AG20443 (cell line): ENCODE measurements at regions not wholly inside any gene's neighbourhood (a gene's known extent, or its start where the extent isn't known, plus 50 kb on each side); places are given as distances from the start of the nearest gene placed in this dataset.
"Not testable (repeated sequence)": the region's sequence is repeated elsewhere in the genome, so short reads cannot be mapped to it uniquely, and the experiment has no call there.

Experiments
- DNase-seq: peaks from one replicate; pipeline ENCODE4 v3.0.0; 2012; ENCODE audit warnings: low spot score, mixed read lengths

DNA sequence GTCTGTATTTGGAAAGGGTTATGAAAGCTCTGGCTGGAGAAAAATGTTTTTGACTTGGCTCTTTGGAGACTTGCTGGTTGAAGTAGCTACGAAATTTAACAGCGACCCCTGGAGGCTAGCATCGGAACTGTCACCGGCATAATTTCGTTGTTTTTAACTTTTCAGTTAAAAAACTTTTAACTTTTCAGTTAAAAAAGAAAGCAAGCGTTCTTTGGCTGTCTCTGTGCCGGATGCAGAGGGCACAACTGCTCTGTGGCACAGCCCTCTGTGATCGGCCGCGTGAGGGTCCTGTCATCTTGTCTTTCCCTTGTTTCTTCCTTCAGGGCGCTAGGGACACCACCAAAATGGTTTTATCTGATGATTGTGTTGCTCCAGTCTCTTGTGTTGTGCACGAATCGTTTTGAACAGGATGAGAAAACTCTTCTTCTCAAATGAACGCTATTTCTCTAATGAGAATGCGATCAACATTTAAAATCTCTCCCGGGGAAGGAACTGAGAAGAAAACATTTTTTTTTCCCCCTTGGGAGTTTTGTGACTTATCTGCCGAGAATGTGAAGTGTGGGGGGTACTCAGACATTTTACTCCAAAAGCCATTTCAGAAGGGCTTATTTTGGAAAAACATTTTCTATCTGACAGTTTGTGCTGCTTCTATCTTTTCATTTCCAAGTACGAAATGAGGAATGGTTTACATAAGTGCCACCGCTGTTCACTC lies 57.1 kb downstream of the ADCYAP1 start:
- DNase-seq = peak; percentile 62

DNA sequence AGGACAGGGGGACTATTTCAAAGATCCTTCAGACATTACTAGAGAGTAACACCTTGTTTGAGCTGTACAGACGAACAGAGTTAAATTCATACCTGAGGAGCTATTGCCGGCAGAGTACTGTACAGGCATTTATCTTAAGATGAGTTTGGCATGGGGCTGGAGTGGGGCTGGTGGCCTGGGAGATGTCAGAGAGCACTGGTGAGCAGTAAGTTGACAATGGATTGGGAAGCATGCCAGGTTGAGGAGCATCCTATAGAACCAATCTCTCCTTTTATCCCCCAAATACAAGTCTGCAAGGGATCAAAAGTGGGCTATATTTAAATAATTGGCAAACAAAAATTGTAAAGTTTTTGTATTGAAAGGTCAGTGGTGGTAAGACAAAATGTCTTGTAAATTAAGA lies 58.6 kb downstream of the ADCYAP1 start:
- DNase-seq = no peak

DNA sequence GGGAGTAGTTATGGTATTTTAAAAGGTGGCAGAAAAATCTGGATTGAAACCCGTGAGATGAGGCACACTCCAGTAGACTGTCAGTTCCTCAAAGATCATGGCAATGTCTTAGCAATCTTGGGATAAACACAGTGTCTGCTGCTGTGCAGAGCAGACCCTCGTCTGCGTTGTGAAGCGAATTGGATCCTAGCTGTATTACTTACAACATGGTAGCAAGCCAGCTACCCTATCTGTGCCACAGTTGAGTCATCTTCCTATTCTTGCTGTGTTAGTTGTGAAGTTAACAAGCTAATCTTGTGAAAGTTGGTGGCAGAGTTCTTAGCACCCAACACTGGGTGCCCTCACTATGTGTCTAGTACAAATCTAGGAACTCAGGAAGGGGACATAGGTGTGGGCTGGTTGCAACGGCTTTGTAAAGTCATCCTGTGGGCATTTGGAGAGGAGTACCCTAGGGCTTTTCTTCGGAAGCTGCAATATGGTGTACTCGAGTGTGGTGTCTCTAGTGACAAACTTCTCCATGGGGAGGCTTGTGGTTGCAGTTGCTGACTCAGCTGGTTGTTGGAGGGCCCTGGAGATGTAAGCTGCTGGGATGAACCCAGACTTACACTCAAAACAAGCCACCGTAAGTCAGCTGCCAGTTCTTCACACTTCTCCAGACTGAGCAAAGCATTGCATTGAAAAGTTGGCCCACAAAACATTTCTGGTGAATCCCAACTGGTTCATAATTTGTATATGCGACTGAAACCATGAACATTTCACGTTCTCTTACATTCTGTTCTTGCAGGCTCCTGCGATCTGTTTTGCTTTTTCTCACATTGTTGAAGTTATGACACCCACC lies 61.5 kb downstream of the ADCYAP1 start:
- DNase-seq = no peak

DNA sequence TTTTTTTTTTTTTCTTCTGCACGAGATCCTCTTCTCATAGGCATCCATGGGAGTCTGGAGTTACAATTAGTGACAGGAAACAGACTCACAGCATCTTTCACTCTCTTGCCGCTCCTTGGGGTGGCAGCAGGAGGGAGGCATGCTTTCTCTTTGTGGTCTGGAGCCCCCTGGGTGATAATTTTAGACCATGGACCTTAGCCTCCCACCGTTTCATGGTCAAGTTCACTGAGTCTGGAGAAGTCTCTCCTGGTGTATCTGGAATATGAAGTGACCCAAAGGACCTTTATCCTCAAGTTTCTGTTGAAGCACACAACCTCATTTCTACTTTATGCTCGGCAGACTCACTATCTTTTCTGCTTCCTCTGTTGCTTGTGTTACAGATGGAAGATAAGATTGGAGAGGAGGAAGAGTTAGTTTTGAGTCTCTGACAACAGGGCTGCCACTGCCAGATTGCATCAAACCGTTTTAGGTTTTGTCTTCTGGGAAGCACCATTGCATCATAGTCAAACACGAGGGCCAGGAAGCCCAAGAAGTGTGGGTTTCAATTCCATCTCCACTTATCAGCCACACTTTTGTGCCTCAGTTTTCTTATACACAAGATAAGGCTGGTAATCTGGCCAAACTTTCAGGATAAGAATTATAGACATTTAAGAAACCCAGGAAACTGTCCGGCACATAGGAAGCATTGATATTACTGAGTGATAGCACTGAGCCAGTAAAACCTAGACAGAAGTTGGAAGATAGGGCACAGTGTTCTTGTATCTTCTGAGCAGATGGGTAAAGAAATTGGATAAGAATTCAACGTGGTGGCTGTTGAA lies 62.3 kb downstream of the ADCYAP1 start:
- DNase-seq = no peak

DNA sequence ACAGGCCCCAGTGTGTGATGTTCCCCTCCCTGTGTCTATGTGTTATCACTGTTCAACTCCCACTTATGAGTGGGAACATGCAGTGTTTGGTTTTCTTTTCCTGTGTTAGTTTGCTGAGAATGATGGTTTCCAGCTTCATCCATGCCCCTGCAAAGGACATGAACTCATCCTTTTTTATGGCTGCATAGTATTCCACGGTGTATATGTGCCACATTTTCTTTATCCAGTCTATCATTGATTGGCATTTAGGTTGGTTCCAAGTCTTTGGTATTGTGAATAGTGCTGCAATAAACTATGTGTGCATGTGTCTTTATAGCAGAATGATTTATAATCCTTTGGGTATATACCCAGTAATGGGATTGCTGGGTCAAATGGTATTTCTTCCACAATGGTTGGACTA lies 64.2 kb downstream of the ADCYAP1 start:
- not testable (repeated sequence) for DNase-seq

DNA sequence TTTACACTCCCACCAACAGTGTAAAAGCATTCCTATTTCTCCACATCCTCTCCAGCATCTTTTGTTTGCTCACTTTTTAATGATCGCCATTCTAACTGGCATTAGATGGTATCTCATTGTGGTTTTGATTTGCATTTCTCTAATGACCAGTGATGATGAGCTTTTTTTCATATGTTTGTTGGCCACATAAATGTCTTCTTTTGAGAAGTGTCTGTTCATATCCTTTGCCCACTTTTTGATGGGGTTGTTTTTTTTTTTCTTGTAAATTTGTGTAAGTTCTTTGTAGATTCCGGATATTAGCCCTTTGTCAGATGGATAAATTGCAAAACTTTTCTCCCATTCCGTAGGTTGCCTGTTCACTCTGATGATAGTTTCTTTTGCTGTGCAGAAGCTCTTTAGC lies 64.6 kb downstream of the ADCYAP1 start:
- DNase-seq = not testable (repeated sequence)

DNA sequence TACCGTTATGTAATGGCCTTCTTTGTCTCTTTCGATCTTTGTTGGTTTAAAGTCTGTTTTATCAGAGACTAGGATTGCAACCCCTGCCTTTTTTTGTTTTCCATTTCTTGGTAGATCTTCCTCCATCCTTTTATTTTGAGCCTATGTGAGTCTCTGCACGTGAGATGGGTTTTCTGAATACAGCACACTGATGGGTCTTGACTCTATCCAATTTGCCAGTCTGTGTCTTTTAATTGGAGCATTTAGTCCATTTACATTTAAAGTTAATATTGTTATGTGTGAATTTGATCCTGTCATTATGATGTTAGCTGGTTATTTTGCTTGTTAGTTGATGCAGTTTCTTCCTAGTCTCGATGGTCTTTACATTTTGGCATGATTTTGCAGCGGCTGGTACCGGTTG lies 69.9 kb downstream of the ADCYAP1 start:
- DNase-seq = not testable (repeated sequence)

DNA sequence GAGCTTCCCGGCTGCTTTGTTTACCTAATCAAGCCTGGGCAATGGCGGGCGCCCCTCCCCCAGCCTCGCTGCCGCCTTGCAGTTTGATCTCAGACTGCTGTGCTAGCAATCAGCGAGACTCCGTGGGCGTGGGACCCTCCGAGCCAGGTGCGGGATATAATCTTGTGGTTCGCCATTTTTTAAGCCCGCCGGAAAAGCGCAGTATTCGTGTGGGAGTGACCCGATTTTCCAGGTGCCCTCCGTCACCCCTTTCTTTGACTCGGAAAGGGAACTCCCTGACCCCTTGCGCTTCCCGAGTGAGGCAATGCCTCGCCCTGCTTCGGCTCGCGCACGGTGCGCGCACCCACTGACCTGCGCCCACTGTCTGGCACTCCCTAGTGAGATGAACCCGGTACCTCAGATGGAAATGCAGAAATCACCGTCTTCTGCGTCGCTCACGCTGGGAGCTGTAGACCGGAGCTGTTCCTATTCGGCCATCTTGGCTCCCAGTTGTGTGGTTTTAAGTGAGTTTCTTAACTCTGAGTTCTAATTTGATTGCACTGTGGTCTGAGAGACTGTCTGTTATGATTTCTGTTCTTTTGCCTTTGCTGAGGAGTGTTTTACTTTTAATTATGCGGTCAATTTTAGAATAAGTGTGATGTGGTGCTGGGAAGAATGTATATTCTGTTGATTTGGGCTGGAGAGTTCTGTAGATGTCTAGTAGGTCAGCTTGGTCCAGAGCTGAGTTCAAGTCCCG lies 71.9 kb downstream of the ADCYAP1 start:
- DNase-seq = not testable (repeated sequence)

DNA sequence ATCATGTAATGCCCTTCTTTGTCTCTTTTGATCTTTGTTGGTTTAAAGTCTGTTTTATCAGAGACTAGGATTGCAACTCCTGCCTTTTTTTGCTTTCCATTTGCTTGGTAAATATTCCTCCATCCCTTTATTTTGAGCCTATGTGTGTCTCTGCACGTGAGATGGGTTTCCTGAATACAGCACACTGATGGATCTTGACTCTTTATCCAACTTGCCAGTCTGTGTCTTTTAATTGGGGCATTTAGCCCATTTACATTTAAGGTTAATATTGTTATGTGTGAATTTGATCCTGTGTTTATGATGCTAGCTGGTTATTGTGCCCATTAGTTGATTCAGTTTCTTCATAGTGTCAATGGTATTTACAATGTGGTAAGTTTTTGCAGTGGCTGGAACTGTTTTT lies 72.7 kb downstream of the ADCYAP1 start:
- DNase-seq = not testable (repeated sequence)

DNA sequence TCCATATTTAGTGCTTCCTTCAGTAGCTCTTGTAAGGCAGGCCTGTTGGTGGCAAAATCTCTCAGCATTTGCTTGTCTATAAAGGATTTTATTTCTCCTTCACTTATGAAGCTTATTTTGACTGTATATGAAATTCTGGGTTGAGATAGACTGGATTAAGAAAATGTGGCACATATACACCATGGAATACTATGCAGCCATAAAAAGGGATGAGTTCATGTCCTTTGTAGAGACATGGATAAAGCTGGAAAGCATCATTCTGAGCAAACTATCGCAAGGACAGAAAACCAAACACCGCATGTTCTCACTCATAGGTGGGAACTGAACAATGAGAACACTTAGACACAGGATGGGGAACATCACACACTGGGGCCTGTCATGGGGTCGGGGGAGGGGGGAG lies 73.1 kb downstream of the ADCYAP1 start:
- not testable (repeated sequence) for DNase-seq

DNA sequence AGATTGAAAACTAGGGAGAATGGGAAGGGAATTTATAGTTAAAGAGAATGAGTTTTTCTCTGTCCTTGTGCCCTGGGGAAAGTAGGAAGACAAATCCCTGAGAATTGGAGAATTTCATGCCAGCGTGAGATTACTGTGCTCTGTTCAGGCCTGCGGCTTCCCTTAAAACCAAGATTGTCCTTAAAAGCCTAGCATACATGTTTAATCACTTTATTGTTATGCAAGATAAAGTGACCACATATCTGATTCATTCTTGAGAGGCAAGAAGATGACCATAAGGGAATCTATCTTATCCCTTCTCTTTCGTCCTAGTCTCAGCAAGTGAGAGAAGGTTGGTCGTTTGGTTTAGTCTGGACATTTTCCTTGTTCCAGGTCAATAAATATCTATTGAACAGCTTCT lies 75.9 kb downstream of the ADCYAP1 start:
- no peak for DNase-seq

DNA sequence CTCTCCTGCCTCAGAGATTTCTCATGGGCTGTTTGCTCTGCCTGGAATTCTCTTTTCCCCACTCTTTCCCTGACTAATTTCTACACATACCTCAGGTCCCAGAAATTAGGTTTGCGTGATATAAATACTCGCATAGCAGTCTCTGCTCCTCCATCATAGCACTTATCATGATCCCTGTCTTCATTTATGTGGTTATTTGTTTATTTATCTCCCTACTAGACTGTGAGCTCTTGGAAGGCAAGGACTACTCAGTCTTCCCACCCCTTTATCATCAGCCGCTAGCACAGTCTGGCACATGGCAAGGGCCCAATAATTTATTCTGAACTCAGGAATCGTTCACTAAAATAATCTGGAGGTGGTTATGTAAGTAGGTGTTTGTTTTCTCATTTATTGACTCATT lies 79.3 kb downstream of the ADCYAP1 start:
- no peak for DNase-seq

DNA sequence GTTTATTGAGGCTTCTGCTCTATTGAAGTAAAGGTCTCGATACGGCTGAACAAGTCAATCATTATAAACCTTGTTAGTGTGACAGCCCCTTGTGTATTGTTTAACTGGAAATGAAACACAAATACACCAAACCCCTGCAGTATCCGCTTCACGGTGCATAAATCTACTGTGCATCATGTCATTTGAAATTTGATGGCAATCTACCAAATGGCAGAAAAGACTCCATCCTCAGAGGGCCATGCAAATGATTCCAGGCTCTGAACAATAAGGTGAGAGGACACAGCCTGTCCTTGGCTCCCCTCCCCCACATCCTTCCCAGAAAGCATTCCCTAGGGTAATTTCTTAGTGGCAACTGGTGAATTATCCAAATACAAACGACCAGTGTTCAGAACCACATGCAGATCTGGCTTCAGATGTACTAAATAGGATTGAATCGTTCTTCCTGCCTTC lies 80.6 kb downstream of the ADCYAP1 start:
- DNase-seq = no peak

DNA sequence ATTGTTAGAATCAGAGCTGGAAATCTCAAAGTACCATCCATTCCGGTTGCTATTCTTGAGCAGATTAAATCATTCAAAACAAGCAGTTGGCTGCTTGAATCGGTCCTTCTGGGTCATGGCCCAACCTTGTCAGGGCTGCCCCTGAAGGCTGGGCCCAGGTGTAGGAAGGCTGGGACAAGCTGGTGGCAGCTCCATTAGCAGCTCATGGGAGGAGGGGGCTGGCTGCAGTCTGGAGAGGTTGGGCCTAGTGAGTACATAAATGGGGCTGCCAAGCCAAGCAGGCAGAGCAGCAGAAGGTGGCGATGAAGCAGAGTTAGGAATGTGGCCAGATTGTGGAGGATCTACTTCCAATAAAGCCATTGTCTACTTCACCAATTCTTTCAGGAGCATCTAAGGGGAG lies 81.4 kb downstream of the ADCYAP1 start:
- no peak for DNase-seq

DNA sequence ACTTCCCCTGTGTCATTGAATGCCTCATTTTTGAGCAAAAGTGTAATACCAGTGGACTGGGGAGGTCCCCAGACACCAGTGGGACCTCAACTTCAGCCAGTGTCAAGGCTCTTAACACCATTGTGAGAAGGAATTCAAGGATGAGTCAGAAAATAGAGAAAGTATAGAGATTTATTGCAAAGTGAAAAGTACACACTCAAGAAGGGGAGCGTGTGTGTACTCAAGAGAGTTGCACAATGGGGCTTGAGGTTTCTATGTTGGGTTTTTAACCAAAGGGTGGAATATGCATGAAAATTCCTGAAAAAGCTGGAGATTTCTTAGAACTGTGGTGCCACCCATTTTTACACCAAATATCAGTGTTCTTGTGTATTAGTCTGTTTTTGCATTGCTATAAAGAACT lies 81.9 kb downstream of the ADCYAP1 start:
- no peak for DNase-seq

DNA sequence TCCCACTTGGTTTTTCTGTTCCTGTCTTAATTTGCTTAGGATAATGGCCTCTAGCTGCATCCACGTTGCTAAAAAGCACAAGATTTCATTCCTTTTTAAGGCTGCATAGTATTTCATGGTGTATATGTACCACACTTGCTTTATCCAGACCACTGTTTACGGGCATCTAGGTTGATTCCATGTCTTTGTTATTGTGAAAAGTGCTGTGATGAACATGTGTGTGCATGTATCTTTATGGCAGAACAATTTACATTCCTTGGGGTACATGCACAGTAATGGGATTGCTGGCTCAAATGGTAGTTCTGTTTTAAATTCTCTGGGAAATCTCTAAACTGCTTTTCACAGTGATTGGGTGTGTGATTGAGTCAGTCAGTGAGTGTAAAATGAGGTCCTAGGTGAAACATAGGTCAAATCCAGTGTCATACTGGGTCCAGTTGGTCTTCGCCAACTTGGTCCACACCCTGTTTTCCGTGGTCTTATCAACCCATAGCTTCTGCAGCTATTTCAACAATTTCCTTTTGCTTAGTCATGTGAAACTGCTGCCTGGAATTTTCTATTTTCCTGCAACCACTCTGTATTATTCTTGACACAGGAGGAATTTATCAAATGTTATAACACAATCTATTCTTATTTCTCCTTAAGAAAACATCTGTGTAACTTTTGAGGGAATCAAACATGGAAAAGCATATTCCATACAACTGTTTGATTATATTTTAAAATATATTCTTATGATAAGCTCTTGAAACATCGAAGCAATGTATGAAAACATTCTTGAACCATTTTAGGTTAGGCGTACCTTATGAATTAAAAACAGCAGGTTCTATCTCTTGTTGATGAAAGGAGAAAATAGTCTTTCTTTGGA lies 82.9 kb downstream of the ADCYAP1 start:
- DNase-seq = peak; percentile 31

DNA sequence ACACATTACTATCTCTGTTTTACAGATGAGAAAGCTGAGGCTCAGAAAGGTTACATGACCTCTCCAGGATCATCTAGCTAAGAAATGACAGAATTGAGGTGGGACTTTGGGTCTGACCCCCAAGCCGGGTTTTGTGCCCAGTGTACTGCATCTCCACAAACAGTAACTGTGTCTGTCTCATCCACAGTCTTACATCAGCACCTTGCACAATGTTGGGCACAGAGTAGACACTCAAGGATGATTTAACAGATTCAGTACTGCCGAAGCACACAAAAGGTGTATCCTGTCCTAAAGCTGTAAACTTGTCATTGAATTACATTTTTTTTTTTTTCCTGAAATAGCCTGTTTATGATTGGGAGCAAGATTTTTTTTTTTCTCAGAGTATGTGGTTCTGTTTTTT lies 84.8 kb downstream of the ADCYAP1 start:
- no peak for DNase-seq

DNA sequence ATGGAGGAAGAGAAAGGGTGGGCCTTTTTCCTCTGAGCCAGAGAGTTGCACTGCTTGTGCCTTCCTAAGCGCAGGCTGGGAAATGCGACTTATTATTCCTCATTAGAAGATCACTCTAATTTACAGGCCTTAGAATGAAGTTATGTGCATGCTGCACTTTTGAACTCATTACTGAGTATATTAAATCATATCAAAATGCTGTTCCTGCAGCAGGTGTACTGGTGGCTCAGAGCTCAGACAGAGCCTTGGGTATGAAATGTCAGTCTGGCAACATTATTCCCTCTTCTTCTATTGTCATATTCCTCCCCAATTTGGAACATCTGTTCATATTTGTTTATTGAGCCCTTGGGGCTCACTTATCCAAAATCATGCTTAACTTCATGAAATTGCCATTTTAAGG lies 85.5 kb downstream of the ADCYAP1 start:
- DNase-seq = no peak

DNA sequence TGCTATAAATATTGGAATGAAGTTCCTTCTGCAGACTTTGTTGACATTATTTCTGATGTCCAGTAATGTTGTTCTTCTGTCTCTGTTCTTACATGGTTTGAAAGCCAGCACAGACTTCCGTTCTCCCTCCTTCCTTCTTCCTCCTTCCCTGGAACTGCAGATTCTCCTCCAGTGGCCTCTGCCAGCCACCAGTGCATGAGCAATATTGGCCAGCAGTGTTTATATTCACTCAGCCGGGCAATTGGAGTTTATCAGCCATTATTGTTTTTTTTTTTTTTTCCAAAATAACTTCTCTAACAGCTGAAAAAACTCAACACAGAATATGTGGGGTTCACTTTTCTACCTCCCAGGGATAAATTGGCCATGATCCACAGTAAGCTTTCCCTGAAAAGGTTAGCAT lies 86.8 kb downstream of the ADCYAP1 start:
- no peak for DNase-seq

DNA sequence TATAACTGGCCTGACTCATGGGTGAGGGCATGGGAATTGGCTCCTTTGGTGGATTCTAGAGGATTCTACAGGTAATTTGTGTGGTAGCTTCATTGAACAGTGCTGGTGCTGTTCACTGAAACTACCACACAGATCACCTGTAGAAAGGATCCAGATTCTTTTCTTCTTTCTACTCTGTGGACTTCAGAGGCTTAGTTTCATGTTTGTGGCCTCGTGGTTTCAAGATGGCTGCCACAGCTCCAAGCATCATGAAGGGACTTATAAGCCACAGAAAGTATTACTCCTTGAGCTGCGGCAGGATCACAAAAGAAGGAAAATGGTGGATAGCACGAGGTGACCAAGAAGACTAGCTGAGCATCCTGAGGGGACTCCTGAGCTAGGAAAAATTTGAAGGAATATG lies 88.9 kb downstream of the ADCYAP1 start:
- DNase-seq = no peak

DNA sequence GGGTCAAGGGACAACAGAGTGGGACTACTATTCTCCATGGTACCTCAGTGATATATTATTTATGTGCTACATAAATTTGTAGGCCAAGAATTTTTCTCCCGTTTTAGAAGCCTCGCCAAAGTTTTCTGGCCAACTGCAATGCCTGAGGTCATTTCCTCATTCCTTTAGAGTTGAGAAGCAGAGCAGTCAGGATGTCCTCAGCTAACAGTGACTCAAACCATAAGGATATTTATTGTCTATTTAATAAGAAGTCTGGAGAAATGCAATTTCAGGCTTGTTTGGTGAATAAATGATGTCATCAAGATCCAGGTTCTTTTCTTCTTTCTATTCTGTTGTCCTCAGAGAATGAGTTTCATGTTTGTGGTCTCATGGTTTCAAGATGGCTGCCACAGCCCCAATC lies 91.0 kb downstream of the ADCYAP1 start:
- DNase-seq = peak; percentile 33
